ENCODE measurements at regions not wholly inside any gene's neighbourhood (a gene's known extent, or its start where the extent isn't known, plus 50 kb on each side); places are given as distances from the start of the nearest gene placed in this dataset.

- H4K20me1 ChIP-seq (ENCODE audit: insufficient read depth): no peaks in the 10 kb centered on the region
- no peaks in the 10 kb centered on the region for H3K9me3 ChIP-seq
- no peak overlapping the region for H3K9ac ChIP-seq
- WGBS (ENCODE audit: low lambda C conversion rate): 85% methylated on average over 7 of the region's 7 CpGs
- peaks cover 7% of the 10 kb centered on the region; the same call in 1 of the 2 replicates for H3K27me3 ChIP-seq (ENCODE audit: insufficient read depth)
- H2AFZ ChIP-seq (ENCODE audit: low read depth): no peak overlapping the region
- no peaks in the 10 kb centered on the region for H3K79me2 ChIP-seq (ENCODE audit: insufficient read depth)
- no peak for DNase-seq
- H3F3A ChIP-seq (replicated peaks; ENCODE audit: insufficient read depth): no peaks in the 10 kb centered on the region
- no peaks in the 10 kb centered on the region for H3K9me2 ChIP-seq
- no peak overlapping the region for H3K4me2 ChIP-seq
- H3K36me3 ChIP-seq (replicated peaks in 1 of 2; ENCODE audit: control insufficient read depth in 1 of 2, insufficient read depth in 2 of 2, low read length in 1 of 2): no peaks in the 10 kb centered on the region
- H3K4me3 ChIP-seq (ENCODE audit: low read depth in 2 of 2, low read length in 1 of 2): no peak overlapping the region
- no peak for TF ChIP-seq MEF2A (IDR thresholded peaks at IDR 0.05; ENCODE audit: borderline replicate concordance, low read depth)
- peak; percentile 43; the same call in 1 of the 2 replicates for TF ChIP-seq GATA2 (CRISPR knock-in tag; IDR thresholded peaks at IDR 0.05)
- TF ChIP-seq JUND (IDR thresholded peaks at IDR 0.05): no peak
- no peak for TF ChIP-seq YY1 (IDR thresholded peaks at IDR 0.05; ENCODE audit: low read depth)
- no peak for TF ChIP-seq FOSL2 (IDR thresholded peaks at IDR 0.05; ENCODE audit: borderline replicate concordance, low read depth)
- CTCF ChIA-PET: interaction anchor here (1.0 to 1.5 kb wide), 4 partner anchors 39 to 951 kb away, joined by 3 to 5 read pairs (median 4); no protein-coding TSS in a partner anchor
- POLR2A ChIA-PET: no interaction called here
- peak overlapping the region in 1 of 2 experiments; percentile 68; a peak in 2 of 4 replicates for H3K27ac ChIP-seq (ENCODE audit: low read depth in 2 of 2, low read length in 1 of 2)
- peaks cover 9 to 35% of the 10 kb centered on the region in 2 experiments; a peak in 3 of 4 replicates for H3K4me1 ChIP-seq (ENCODE audit: control insufficient read depth in 1 of 2, insufficient read depth in 2 of 2, low read depth in 1 of 2, low read length in 1 of 2)
These were observed 84.3 kb downstream of the RPLP1 start for GRCh38 chr15:69536726-69537512.

DNA sequence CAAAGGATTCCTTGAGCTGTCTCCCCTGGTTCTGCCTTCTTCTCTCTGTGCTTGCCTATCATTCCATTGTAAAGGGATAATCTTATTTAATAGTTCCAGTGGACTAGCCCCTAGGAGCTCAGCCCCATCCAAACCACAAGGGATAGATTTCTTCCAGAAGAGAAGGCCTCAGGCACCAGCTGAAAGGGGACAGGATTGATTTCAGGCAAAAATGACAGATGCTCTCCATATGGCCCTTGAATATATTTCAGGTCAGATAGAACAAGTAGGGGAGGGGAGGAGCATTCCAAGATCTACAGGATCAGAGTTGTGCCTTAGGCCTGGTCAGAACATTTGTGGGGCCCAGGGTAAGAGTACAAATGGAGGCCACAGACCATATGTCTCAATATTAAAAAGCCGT, 85.3 kb downstream of the RPLP1 start:
- H3F3A ChIP-seq (replicated peaks; ENCODE audit: insufficient read depth): no peaks in the 10 kb centered on the region
- peaks cover 8% of the 10 kb centered on the region; the same call in 1 of the 2 replicates for H3K27me3 ChIP-seq (ENCODE audit: insufficient read depth)
- 83% methylated on average over 1 of the region's 1 CpG for WGBS (ENCODE audit: low lambda C conversion rate)
- POLR2A ChIA-PET: no interaction called here
- TF ChIP-seq EP300 (IDR thresholded peaks at IDR 0.05; ENCODE audit: borderline replicate concordance in 1 of 2, low read depth in 1 of 2, low read length in 1 of 2) (peak in 1 of 2 experiments; percentile 71; a peak in 2 of 4 replicates), FOSL2 (IDR thresholded peaks at IDR 0.05; ENCODE audit: borderline replicate concordance, low read depth) (no peak), GATA2 (CRISPR knock-in tag; IDR thresholded peaks at IDR 0.05) (peak; percentile 11; the same call in 1 of the 2 replicates)
- CTCF ChIA-PET: interaction anchor here (1.0 to 1.5 kb wide), 5 partner anchors 16 to 996 kb away, joined by 3 to 5 read pairs (median 4); no protein-coding TSS in a partner anchor
- no peaks in the 10 kb centered on the region for H3K9me2 ChIP-seq
- peaks cover 9 to 35% of the 10 kb centered on the region in 2 experiments; a peak in 3 of 4 replicates for H3K4me1 ChIP-seq (ENCODE audit: control insufficient read depth in 1 of 2, insufficient read depth in 2 of 2, low read depth in 1 of 2, low read length in 1 of 2)
- no peaks in the 10 kb centered on the region for H3K79me2 ChIP-seq (ENCODE audit: insufficient read depth)
- H4K20me1 ChIP-seq (ENCODE audit: insufficient read depth): no peaks in the 10 kb centered on the region
- peak; percentile 67 for DNase-seq
- H3K4me2 ChIP-seq: no peak overlapping the region
- no peaks in the 10 kb centered on the region for H3K36me3 ChIP-seq (replicated peaks in 1 of 2; ENCODE audit: control insufficient read depth in 1 of 2, insufficient read depth in 2 of 2, low read length in 1 of 2)
- H3K4me3 ChIP-seq (ENCODE audit: low read depth in 2 of 2, low read length in 1 of 2): no peak overlapping the region
- H3K27ac ChIP-seq (ENCODE audit: low read depth in 2 of 2, low read length in 1 of 2): peak overlapping the region in 1 of 2 experiments; percentile 68; a peak in 2 of 4 replicates
- no peak overlapping the region for H3K9ac ChIP-seq
- no peaks in the 10 kb centered on the region for H3K9me3 ChIP-seq
- no peak overlapping the region for H2AFZ ChIP-seq (ENCODE audit: low read depth)

GRCh38 chr15:69538379-69538778, 85.8 kb downstream of the RPLP1 start:
- no peak overlapping the region for H2AFZ ChIP-seq (ENCODE audit: low read depth)
- no peak overlapping the region for H3K9ac ChIP-seq
- CTCF ChIA-PET: interaction anchor here (1.0 to 1.5 kb wide), 3 partner anchors 15 to 996 kb away, joined by 3 to 5 read pairs (median 4); no protein-coding TSS in a partner anchor
- no peak overlapping the region for H3K4me3 ChIP-seq (ENCODE audit: low read depth in 2 of 2, low read length in 1 of 2)
- H3K9me3 ChIP-seq: no peaks in the 10 kb centered on the region
- H3F3A ChIP-seq (replicated peaks; ENCODE audit: insufficient read depth): no peaks in the 10 kb centered on the region
- peak overlapping the region in 1 of 2 experiments; percentile 68; a peak in 2 of 4 replicates for H3K27ac ChIP-seq (ENCODE audit: low read depth in 2 of 2, low read length in 1 of 2)
- POLR2A ChIA-PET: no interaction called here
- whole genome bisulfite sequencing (ENCODE audit: low lambda C conversion rate): 76% methylated on average over 5 of the region's 5 CpGs
- H3K4me1 ChIP-seq (ENCODE audit: control insufficient read depth in 1 of 2, insufficient read depth in 2 of 2, low read depth in 1 of 2, low read length in 1 of 2): peaks cover 9 to 35% of the 10 kb centered on the region in 2 experiments; a peak in 3 of 4 replicates
- TF ChIP-seq FOXM1 (IDR thresholded peaks at IDR 0.05; ENCODE audit: low read depth) (no peak), PBX3 (IDR thresholded peaks at IDR 0.05) (no peak), ELF1 (IDR thresholded peaks at IDR 0.05) (no peak), EZH2phosphoT487 (IDR thresholded peaks at IDR 0.05; ENCODE audit: borderline replicate concordance, low read depth) (no peak), CHD2 (IDR thresholded peaks at IDR 0.05; ENCODE audit: low read length, partially characterized antibody) (no peak), MEF2A (IDR thresholded peaks at IDR 0.05; ENCODE audit: borderline replicate concordance, low read depth) (no peak), GABPA (IDR thresholded peaks at IDR 0.05; ENCODE audit: low read depth) (no peak), POLR2AphosphoS5 (IDR thresholded peaks at IDR 0.05; ENCODE audit: low read depth, low read length) (no peak), TCF12 (IDR thresholded peaks at IDR 0.05) (no peak), JUND (IDR thresholded peaks at IDR 0.05) (no peak), CTCF (IDR thresholded peaks at IDR 0.05) (no peak), YY1 (IDR thresholded peaks at IDR 0.05; ENCODE audit: low read depth) (no peak)
- TF ChIP-seq, protein P1, sequence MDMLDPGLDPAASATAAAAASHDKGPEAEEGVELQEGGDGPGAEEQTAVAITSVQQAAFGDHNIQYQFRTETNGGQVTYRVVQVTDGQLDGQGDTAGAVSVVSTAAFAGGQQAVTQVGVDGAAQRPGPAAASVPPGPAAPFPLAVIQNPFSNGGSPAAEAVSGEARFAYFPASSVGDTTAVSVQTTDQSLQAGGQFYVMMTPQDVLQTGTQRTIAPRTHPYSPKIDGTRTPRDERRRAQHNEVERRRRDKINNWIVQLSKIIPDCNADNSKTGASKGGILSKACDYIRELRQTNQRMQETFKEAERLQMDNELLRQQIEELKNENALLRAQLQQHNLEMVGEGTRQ (IDR thresholded peaks at IDR 0.05; ENCODE audit: borderline replicate concordance, low read depth, low read length): no peak
- no peak overlapping the region for H3K4me2 ChIP-seq
- no peaks in the 10 kb centered on the region for H3K36me3 ChIP-seq (replicated peaks in 1 of 2; ENCODE audit: control insufficient read depth in 1 of 2, insufficient read depth in 2 of 2, low read length in 1 of 2)
- H4K20me1 ChIP-seq (ENCODE audit: insufficient read depth): no peaks in the 10 kb centered on the region
- peak; percentile 54 for DNase-seq
- no peaks in the 10 kb centered on the region for H3K79me2 ChIP-seq (ENCODE audit: insufficient read depth)
- peaks cover 8% of the 10 kb centered on the region; the same call in 1 of the 2 replicates for H3K27me3 ChIP-seq (ENCODE audit: insufficient read depth)
- no peaks in the 10 kb centered on the region for H3K9me2 ChIP-seq

All from SK-N-SH (cell line).